ENCODE measurements at regions not wholly inside any gene's neighbourhood (a gene's known extent, or its start where the extent isn't known, plus 50 kb on each side); places are given as distances from the start of the nearest gene placed in this dataset.

- TF ChIP-seq CTCF (IDR thresholded peaks at IDR 0.05) (no peak), POLR2A (IDR thresholded peaks at IDR 0.05) (no peak), EP300 (IDR thresholded peaks at IDR 0.05) (no peak)
Observed at GRCh38 chr2:763766-764525, 86.7 kb upstream of the TMEM18 start.
